GM18502 (cell line): ENCODE measurements at regions not wholly inside any gene's neighbourhood (a gene's known extent, or its start where the extent isn't known, plus 50 kb on each side); places are given as distances from the start of the nearest gene placed in this dataset.
"Not testable (repeated sequence)": the region's sequence is repeated elsewhere in the genome, so short reads cannot be mapped to it uniquely, and the experiment has no call there.

Experiments used
- ATAC-seq: cut with Tn5 transposase; IDR thresholded peaks from one replicate; pipeline ENCODE4 v1.9.1; 2021; ENCODE audit warnings: mild to moderate bottlenecking; ENCODE audit not compliant: unreplicated experiment, poor library complexity

GRCh38 chr4:188639479-188640100, 500.3 kb downstream of the TRIML1 start:
- no peak for ATAC-seq

GRCh38 chr4:188647820-188648370, 508.7 kb downstream of the TRIML1 start:
- no peak for ATAC-seq

- ATAC-seq: no peak
Observed at GRCh38 chr4:188649635-188650034, 510.4 kb downstream of the TRIML1 start.

- no peak for ATAC-seq
Observed at GRCh38 chr4:188650516-188650915, 511.3 kb downstream of the TRIML1 start.

GRCh38 chr4:188657365-188657764, 518.1 kb downstream of the TRIML1 start:
- no peak for ATAC-seq

- ATAC-seq: no peak
Observed at GRCh38 chr4:188658958-188659522, 519.8 kb downstream of the TRIML1 start.

GRCh38 chr4:188660796-188661195, 521.6 kb downstream of the TRIML1 start:
- ATAC-seq: no peak

- ATAC-seq: no peak
Observed at GRCh38 chr4:188661502-188661901, 522.3 kb downstream of the TRIML1 start.

GRCh38 chr4:188663369-188663768, 524.1 kb downstream of the TRIML1 start:
- ATAC-seq: no peak

- ATAC-seq: no peak
Observed at GRCh38 chr4:188665491-188666457, 526.5 kb downstream of the TRIML1 start.

GRCh38 chr4:188678691-188679090, 539.5 kb downstream of the TRIML1 start:
- ATAC-seq: not testable (repeated sequence)

GRCh38 chr4:188680004-188680666, 540.9 kb downstream of the TRIML1 start:
- no peak for ATAC-seq

GRCh38 chr4:188680667-188681063, 541.4 kb downstream of the TRIML1 start:
- ATAC-seq: no peak

- ATAC-seq: no peak
Observed at GRCh38 chr4:188682321-188682720, 543.1 kb downstream of the TRIML1 start.

GRCh38 chr4:188683571-188683970, 544.3 kb downstream of the TRIML1 start:
- ATAC-seq: no peak

GRCh38 chr4:188688956-188689355, 549.7 kb downstream of the TRIML1 start:
- ATAC-seq: no peak

- no peak for ATAC-seq
Observed at GRCh38 chr4:188691811-188692210, 552.6 kb downstream of the TRIML1 start.

GRCh38 chr4:188695261-188695660, 556.0 kb downstream of the TRIML1 start:
- ATAC-seq: no peak

- no peak for ATAC-seq
Observed at GRCh38 chr4:188697243-188697642, 558.0 kb downstream of the TRIML1 start.

- ATAC-seq: no peak
Observed at GRCh38 chr4:188701952-188702351, 562.7 kb downstream of the TRIML1 start.
